Hepatocyte (in vitro differentiated cells): ENCODE measurements at regions not wholly inside any gene's neighbourhood (a gene's known extent, or its start where the extent isn't known, plus 50 kb on each side); places are given as distances from the start of the nearest gene placed in this dataset.

Experiments used
- DNase-seq: peaks from one replicate; pipeline ENCODE4 v3.0.0-alpha.2; 2016; ENCODE audit warnings: low spot score
- H2AFZ ChIP-seq: fragments of 200-600 bp; sonication (generic); 2 replicates; pipeline ENCODE4 v1.6.0; 2016; ENCODE audit warnings: antibody characterized with exemption, mild to moderate bottlenecking
- H3K27ac ChIP-seq: fragments of 200-600 bp; sonication (generic); 2 replicates; pipeline ENCODE4 v1.5.1; 2016; ENCODE audit warnings: mild to moderate bottlenecking
- H3K27me3 ChIP-seq: fragments of 200-600 bp; sonication (generic); 2 replicates; pipeline ENCODE4 v1.6.1; 2016
- H3K36me3 ChIP-seq: fragments of 200-600 bp; sonication (generic); replicated peaks from 2 replicates; pipeline ENCODE4 v1.5.1; 2016; ENCODE audit warnings: low read depth; ENCODE audit not compliant: insufficient read depth
- H3K4me1 ChIP-seq: fragments of 200-600 bp; sonication (generic); 2 replicates; pipeline ENCODE4 v1.5.1; 2016; ENCODE audit warnings: mild to moderate bottlenecking, moderate library complexity; ENCODE audit not compliant: insufficient read depth
- H3K4me2 ChIP-seq: fragments of 200-600 bp; sonication (generic); 2 replicates; pipeline ENCODE4 v1.6.0; 2016
- H3K4me3 ChIP-seq: fragments of 200-600 bp; sonication (generic); 2 replicates; pipeline ENCODE4 v1.5.1; 2016; ENCODE audit warnings: mild to moderate bottlenecking
- H3K79me2 ChIP-seq: fragments of 200-600 bp; sonication (generic); 2 replicates; pipeline ENCODE4 v1.6.0; 2017; ENCODE audit warnings: mild to moderate bottlenecking
- H3K9me2 ChIP-seq: fragments of 200-600 bp; sonication (generic); replicated peaks from 2 replicates; pipeline ENCODE4 v1.6.0; 2017; ENCODE audit warnings: mild to moderate bottlenecking; ENCODE audit not compliant: insufficient read depth
- H3K9me3 ChIP-seq: fragments of 200-600 bp; sonication (generic); 2 replicates; pipeline ENCODE4 v1.5.1; 2016; ENCODE audit warnings: low read depth, mild to moderate bottlenecking
- H4K20me1 ChIP-seq: fragments of 200-600 bp; sonication (generic); 2 replicates; pipeline ENCODE4 v1.6.0; 2016; ENCODE audit warnings: mild to moderate bottlenecking; ENCODE audit not compliant: insufficient read depth, poor library complexity, severe bottlenecking
- CTCF ChIP-seq: fragments of 200-600 bp; sonication (generic); IDR thresholded peaks from 2 replicates; pipeline ENCODE4 v1.5.1; 2016; ENCODE audit warnings: antibody characterized with exemption, mild to moderate bottlenecking; ENCODE audit not compliant: poor library complexity
- EZH2 ChIP-seq: fragments of 200-600 bp; sonication (generic); IDR thresholded peaks from 2 replicates; pipeline ENCODE4 v1.6.1; 2016; ENCODE audit warnings: antibody characterized with exemption, mild to moderate bottlenecking, borderline replicate concordance
- EZH2phosphoT487 ChIP-seq: fragments of 200-600 bp; sonication (generic); IDR thresholded peaks from one replicate; pipeline ENCODE4 v1.6.1; 2018; ENCODE audit warnings: antibody characterized with exemption, mild to moderate bottlenecking, low read depth, moderate library complexity; ENCODE audit not compliant: unreplicated experiment, severe bottlenecking
- WGBS: methylation state at CpG from one replicate; pipeline ENCODE4 v1.1.6; 2016; ENCODE audit warnings: low lambda C conversion rate; ENCODE audit errors: missing lambda C conversion rate; 5-methylcytosine and 5-hydroxymethylcytosine counted together

GRCh38 chr7:93757426-93757825, 133.1 kb downstream of the TFPI2 start:
- H3K27me3 ChIP-seq = no peaks in the 10 kb centered on the region
- no peaks in the 10 kb centered on the region for H3K9me3 ChIP-seq
- H3K4me2 ChIP-seq = no peak overlapping the region
- no peak overlapping the region for H2AFZ ChIP-seq
- 96% methylated on average over 2 of the region's 2 CpGs for WGBS
- H3K79me2 ChIP-seq = no peaks in the 10 kb centered on the region
- H3K9me2 ChIP-seq = no peaks in the 10 kb centered on the region
- H3K4me3 ChIP-seq = no peak overlapping the region
- H3K4me1 ChIP-seq = no peaks in the 10 kb centered on the region
- no peaks in the 10 kb centered on the region for H3K36me3 ChIP-seq
- no peak for DNase-seq
- no peak overlapping the region for H3K27ac ChIP-seq
- H4K20me1 ChIP-seq = no peaks in the 10 kb centered on the region
- no peak for TF ChIP-seq EZH2phosphoT487
- TF ChIP-seq CTCF = no peak

- no peak overlapping the region for H3K4me2 ChIP-seq
- WGBS = 100% methylated on average over 2 of the region's 2 CpGs
- no peaks in the 10 kb centered on the region for H3K4me1 ChIP-seq
- no peak overlapping the region for H3K4me3 ChIP-seq
- no peak for TF ChIP-seq CTCF
- no peak for TF ChIP-seq EZH2phosphoT487
- no peak for TF ChIP-seq EZH2
- H3K27me3 ChIP-seq = no peaks in the 10 kb centered on the region
- H3K36me3 ChIP-seq = no peaks in the 10 kb centered on the region
- H3K9me3 ChIP-seq = no peaks in the 10 kb centered on the region
- no peak for DNase-seq
- no peaks in the 10 kb centered on the region for H3K79me2 ChIP-seq
- H3K27ac ChIP-seq = no peak overlapping the region
- no peaks in the 10 kb centered on the region for H3K9me2 ChIP-seq
- no peak overlapping the region for H2AFZ ChIP-seq
- no peaks in the 10 kb centered on the region for H4K20me1 ChIP-seq
Measured at GRCh38 chr7:93756890-93757289, 133.7 kb downstream of the TFPI2 start.

GRCh38 chr7:93751421-93751820, 139.1 kb downstream of the TFPI2 start:
- Histone ChIP-seq H4K20me1 (no peaks in the 10 kb centered on the region), H3K9me2 (no peaks in the 10 kb centered on the region), H3K27me3 (no peaks in the 10 kb centered on the region), H3K9me3 (no peaks in the 10 kb centered on the region), H3K4me1 (no peaks in the 10 kb centered on the region), H2AFZ (no peak overlapping the region), H3K36me3 (no peaks in the 10 kb centered on the region), H3K27ac (no peak overlapping the region), H3K4me3 (no peak overlapping the region), H3K4me2 (no peak overlapping the region), H3K79me2 (no peaks in the 10 kb centered on the region)
- 65% methylated on average over 1 of the region's 1 CpG for WGBS
- no peak for DNase-seq
- no peak for TF ChIP-seq CTCF
- no peak for TF ChIP-seq EZH2phosphoT487
- TF ChIP-seq EZH2 = no peak

- Histone ChIP-seq H3K27me3 (no peaks in the 10 kb centered on the region), H4K20me1 (no peaks in the 10 kb centered on the region), H3K9me3 (no peaks in the 10 kb centered on the region), H3K36me3 (no peaks in the 10 kb centered on the region), H3K4me3 (no peak overlapping the region), H3K4me1 (no peaks in the 10 kb centered on the region), H3K79me2 (no peaks in the 10 kb centered on the region), H2AFZ (no peak overlapping the region), H3K4me2 (no peak overlapping the region), H3K9me2 (no peaks in the 10 kb centered on the region), H3K27ac (no peak overlapping the region)
- DNase-seq = no peak
- 57% methylated on average over 1 of the region's 1 CpG for WGBS
- TF ChIP-seq EZH2 (no peak), EZH2phosphoT487 (no peak), CTCF (no peak)
Measured at GRCh38 chr7:93750986-93751385, 139.6 kb downstream of the TFPI2 start.
